HG03039 (cell line): ENCODE measurements at regions not wholly inside any gene's neighbourhood (a gene's known extent, or its start where the extent isn't known, plus 50 kb on each side); places are given as distances from the start of the nearest gene placed in this dataset.

Experiments
- ATAC-seq: cut with Tn5 transposase; IDR thresholded peaks from one replicate; pipeline ENCODE4 v1.9.1; 2021; ENCODE audit warnings: mild to moderate bottlenecking, moderate library complexity; ENCODE audit not compliant: unreplicated experiment

DNA sequence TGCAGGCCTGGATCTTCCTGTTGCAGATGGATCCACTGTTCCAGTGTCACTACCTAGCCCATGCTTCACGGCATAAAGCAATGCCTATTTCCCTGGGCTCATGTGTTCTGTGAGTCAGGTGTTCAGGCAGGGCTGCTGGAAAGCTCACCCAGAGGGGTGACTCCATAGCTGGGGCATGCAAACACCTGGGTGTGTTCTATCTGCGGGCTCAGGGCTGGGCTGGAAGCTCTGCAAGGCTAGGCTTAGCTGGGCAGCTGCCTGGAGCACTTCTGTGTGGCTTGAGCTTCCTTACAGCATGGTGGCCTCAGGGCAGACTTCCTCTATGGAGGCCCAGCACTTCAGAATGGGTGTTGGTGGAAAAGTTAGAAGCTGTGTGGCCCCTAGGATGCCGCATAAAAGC, 139.9 kb downstream of the GADD45G start:
- ATAC-seq, result no peak

GRCh38 chr9:89745601-89746376, 141.0 kb downstream of the GADD45G start:
- no peak for ATAC-seq

DNA sequence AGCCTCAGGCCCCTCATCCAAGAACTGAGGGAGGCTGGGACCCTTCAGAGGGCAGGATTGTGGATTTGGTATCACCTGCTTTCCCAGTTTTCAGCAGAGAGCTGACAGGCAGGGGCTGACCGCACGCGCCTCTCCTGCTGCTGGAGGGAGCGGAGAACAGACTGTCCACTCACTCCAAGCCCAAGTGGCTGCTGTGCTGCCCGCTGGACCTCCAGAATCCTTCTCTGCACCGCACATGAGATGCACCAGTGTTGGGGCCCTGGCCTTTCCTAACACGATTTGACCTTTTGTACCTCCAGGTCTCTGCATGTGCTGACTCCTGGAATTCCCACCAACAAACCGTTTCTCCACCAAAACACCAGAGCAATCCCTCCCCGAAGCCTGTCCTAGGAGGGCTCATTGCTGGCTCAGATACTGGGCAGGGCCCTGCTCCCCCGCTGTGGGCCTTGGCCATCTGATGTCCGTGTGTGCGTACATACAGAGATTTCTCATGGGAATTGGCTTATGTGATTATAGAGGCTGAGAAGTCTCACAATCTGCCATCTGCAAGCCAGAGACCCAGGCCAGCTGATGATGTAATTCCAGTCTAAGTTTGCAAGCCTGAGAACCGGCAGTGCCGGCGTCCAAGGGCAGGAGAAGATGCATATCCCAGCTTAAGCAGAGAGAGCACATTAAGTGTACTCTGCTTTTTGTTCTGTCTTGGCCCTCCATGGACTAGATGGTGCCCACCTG, 141.7 kb downstream of the GADD45G start:
- ATAC-seq, result no peak

DNA sequence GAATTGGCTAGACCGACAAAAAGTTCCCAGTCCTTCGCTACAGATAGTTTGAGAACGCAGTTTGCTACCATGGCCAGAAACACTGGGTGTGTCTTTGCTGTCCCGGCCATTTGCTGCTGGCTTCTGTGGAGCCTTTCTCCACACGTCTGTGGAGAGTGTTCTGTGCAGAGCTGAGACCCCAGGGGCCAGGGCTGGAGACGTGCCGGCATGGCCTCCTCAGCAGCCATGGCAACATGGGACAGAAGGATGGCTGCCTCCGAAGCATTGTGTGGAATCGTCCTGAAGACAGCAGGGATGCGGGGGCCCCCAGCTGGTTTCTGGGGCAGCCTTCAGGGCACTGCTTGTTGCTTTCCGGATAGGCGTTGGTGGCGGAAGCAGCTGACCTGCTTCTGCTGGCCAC, 142.8 kb downstream of the GADD45G start:
- ATAC-seq, result no peak

GRCh38 chr9:89748021-89748670, 143.3 kb downstream of the GADD45G start:
- ATAC-seq, result no peak

- ATAC-seq, result no peak
Observed at GRCh38 chr9:89748831-89749499, 144.2 kb downstream of the GADD45G start.

DNA sequence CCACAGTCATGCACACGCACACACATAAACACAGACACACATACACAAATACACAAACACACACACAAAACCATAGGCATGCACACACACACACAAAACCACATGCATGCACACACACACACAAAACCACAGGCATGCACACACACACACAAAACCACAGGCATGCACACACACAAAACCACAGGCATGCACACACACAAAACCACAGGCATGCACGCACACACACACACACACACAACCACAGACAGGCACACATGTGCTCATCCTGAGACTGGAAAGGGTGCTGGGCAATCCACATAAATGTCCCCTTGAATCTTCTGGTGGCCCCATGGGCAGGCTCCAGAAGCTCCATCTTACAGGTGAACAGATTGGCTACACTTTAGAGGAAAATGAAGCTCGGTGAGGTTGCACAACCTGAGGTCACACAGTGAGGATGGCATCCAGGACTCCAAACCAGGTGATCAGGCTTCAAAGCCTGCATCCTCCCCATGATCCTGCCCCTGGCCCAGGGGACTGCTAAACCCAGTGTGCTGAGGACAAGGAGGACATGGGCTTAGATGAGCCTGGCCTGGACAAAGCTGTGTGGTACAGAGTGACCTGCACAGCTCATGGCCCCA, 144.8 kb downstream of the GADD45G start:
- no peak for ATAC-seq

DNA sequence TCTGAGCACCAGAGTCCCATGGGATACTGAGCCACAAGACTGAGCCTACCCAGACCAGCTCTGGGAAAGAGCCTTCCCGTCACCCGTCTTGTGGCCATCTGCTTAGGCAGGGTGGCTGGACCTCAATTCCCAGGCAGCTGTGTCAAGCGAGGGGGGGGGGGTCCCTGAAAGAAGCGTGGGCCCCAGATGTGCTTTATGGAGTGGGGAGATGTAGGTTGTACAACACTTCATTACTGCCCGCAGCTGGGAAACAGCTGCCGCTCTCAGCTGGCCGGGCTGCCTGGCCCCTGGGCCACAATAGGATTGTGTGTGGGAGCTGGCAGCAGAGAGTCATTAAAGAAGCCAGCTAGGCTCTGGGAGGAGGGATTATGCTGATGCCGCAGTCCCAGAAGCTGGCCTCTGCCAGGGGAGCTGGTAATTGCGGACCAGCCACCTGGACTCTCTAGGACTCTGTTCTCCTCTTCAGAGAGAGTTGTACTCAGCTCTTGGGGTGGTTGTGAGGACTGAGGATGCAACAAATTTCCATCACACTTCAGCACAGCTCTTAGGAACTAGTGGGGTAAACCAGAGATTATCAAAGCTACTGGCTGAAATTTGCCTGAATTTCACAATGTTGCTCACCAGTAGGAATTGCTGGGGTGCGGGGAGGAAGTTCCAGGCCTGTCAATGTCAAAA, 145.4 kb downstream of the GADD45G start:
- no peak for ATAC-seq

DNA sequence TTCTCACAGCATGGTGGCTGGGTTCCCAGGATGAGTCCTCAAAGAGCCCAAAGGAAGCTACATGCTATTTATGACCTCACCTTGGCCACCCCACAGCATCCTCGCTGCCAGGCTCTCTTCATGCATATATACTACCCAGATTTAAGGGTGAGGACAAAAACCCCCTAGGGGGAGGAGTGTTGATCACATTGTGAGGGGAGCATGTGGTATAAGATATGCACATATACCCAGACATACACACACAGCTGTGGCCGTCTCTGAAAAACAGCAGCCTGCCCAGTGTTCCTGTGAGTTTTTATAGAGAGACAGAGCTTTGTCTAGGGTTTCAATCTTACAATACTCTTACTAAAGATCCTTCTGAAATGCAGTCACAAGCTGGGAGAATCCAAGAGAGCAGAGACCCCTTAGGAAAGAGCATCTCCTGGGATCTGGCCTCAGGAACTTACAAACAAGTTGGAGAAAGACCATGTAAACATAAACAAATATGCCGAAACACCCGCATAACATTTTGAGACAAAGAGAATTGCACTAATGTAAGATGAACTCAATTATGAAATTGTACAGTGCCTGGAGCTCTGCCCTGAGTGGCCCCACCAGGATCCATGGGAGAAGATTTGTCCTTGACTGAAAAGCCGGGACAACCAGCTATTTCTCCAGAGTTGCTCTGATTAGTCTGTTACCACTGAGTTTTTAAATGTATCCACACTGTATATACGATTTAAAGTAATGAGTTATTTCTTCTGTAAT, 146.4 kb downstream of the GADD45G start:
- ATAC-seq, result no peak

DNA sequence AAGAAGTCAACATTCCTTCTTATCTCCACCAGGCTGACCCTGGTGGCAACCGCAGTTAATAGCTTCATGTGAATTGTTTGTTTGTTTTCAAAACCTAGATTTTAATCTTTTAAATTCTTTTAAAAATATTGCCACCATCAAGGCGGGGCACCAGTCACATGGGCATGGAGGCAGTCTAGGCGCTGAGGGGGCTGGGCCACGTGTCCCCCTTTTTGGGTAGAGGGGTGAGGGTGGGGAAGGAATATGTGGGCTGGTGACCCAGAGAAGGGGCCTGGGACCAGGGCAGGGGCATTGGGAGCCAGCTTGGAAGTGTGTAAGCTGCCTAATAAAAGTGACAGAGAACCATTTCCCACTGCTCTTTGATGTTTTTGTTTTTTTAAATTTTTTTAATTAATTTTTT, 147.3 kb downstream of the GADD45G start:
- ATAC-seq, result no peak

DNA sequence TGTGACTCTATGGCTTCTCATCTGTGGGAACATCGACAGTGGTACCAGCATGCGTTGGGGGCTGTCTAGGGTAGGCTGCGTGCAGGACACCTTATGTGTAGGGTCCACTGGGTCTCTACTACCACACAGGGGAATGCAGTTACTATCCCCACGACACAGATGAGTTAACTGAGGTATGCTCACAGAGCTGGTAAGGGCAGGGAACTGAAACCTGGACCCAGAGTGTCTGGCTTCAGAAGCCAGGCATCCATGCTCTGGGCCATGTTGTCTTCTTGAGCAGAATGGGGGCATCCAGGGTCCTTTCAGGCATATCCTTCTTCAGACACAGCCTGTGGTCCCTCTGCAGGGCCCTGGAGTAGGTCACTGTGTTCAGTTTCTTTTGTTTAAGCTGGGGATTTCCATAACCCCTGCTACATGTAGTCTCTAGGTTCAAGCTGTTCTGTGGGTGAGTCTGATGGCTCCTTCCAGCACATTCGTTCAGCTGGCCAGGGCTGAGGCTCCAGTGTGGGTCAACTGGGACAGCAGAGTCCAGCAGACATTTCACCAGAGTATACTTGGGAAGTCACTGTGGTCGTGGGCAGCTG, 148.8 kb downstream of the GADD45G start:
- ATAC-seq, result no peak

DNA sequence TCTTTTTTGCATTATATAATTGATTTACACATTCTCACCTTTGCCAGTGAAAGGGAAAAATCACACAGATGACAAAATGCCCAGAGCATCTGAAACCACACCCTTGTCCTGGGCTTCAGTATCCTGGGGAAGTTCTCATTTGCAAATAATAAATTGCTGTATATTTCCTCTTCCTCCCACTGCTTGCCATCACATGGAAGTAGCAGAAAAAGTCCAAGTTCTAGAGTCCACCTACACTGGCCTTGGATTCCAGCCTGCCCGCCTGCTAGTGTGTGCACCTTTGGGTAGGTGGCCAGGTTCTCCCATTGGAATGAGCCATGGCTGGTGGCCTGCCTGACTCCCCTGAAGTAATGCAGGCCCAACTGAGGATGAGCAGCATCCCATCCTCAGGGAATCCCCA, 149.4 kb downstream of the GADD45G start:
- no peak for ATAC-seq

DNA sequence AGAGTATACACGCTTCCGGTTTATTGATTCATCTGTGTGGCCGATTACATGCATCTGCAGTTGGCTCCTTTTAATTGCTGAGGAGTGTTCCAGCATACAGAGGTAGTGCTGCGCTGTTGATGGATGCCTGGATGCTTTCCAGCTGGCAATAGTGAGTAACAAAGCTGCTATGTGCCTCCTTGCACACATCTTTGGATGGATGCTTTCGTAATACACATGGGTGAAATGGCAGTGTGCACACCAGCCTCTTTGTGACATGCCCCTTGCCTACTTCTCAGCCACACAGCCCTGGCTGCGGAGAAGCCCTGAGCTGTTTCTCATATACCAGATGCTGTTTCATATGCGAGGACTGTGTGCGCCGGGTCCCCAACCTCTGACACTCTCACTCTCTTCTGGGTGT, 151.0 kb downstream of the GADD45G start:
- ATAC-seq, result no peak

GRCh38 chr9:89756891-89757537, 152.2 kb downstream of the GADD45G start:
- no peak for ATAC-seq

DNA sequence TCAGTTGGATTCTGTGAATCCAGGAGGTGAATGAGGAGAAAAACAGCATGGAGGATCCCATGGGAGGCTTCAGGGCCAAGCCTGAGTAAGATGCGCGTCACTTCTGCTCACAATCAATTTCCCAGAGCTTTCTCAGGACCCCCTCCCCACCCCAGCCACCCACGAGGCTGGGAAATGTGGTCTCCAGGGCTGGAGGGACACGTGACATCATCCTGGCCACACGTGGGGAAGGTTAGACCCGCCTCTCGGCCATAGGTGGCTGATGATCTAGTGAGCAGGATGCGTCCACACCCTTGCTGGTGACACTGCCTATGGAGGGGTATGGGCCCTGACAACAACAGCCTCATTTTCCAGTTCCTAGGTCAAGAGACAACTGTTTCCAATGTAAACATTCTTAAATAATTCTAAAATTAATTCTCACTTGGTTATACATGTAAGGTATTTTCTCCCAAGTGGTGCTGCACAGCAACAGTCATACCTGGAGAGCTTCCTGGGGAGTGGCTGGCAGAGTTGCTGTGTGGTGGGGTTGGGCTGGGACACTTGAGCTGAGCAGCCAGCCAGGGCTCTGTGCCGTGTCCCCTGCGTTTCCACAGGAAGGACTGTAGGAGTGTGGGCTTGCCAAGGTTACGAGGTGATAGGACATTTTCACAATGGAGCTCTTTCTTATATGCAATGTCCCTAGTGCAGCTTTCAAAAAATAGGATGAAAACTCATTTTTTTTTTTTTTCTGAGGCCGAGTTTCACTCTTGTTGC, 153.1 kb downstream of the GADD45G start:
- ATAC-seq, result no peak

- no peak for ATAC-seq
Observed at GRCh38 chr9:89759572-89759971, 154.8 kb downstream of the GADD45G start.

DNA sequence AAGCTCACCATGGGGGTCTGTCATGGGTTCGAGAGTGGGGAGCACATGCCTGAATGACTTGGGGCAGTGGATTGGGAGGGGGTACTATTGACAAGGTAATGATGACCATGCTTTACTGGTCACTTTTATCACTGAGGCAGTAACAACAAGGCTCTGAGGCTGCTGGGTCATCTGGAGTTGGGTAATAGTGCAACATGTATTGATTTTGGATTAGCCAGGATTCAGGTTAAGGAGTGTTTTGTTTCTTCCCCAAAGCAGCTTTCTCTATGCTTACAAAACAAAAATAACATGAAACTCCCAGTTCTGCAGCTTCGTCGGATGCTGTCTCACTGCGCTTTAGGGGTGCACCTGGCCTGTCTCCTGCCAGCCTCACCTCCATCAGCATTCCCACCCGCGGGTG, 155.3 kb downstream of the GADD45G start:
- ATAC-seq, result no peak

- ATAC-seq, result no peak
Observed at GRCh38 chr9:89764217-89764616, 159.4 kb downstream of the GADD45G start.
